H1 (cell line): ENCODE measurements at regions not wholly inside any gene's neighbourhood (a gene's known extent, or its start where the extent isn't known, plus 50 kb on each side); places are given as distances from the start of the nearest gene placed in this dataset.

Source experiments
- CTCF ChIA-PET: fragments of 300-600 bp; sonication (Branson Sonifier 250); formaldehyde crosslinking; loops from one replicate; lab custom pipeline; 2021; ENCODE audit not compliant: partially characterized antibody; lab: Charles Lee
- POLR2A ChIA-PET: fragments of 300-600 bp; sonication (Branson Sonifier 250); formaldehyde crosslinking; loops from one replicate; lab custom pipeline; 2021; ENCODE audit warnings: inconsistent platforms; ENCODE audit not compliant: partially characterized antibody; lab: Charles Lee
- DNase-seq, 2 experiments: peaks; one replicate each; pipeline versions ENCODE4 v3.0.0 to v3.0.0-alpha.2; 2010 to 2022; ENCODE audit warnings: low spot score in 2 of 2, low read depth in 1 of 2, mixed read lengths in 1 of 2
- FAIRE-seq: peaks from 2 replicates; lab custom pipeline; 2011; peaks lifted over from hg19 to GRCh38; lab: Jason Lieb, UNC
- H2AFZ ChIP-seq: 2 replicates; pipeline ENCODE4 v1.8.1; 2012; ENCODE audit warnings: low read length, inconsistent platforms
- H2AK5ac ChIP-seq: 2 replicates; pipeline ENCODE4 v1.6.1; 2013; ENCODE audit warnings: low read depth, low read length
- H2BK120ac ChIP-seq: replicated peaks from 2 replicates; pipeline ENCODE3; 2013; ENCODE audit warnings: low read depth, low read length, inconsistent platforms
- H2BK12ac ChIP-seq: 2 replicates; pipeline ENCODE4 v1.6.1; 2013; ENCODE audit warnings: low read depth, low read length
- H2BK15ac ChIP-seq: 2 replicates; pipeline ENCODE4 v1.6.1; 2013; ENCODE audit warnings: low read length
- H2BK20ac ChIP-seq: 2 replicates; pipeline ENCODE4 v1.6.1; 2013; ENCODE audit warnings: low read length
- H2BK5ac ChIP-seq: 2 replicates; pipeline ENCODE4 v1.6.1; 2013; ENCODE audit warnings: low read depth, low read length
- H3K14ac ChIP-seq: 2 replicates; pipeline ENCODE4 v1.6.1; 2013; ENCODE audit warnings: inconsistent platforms; ENCODE audit not compliant: insufficient read length
- H3K18ac ChIP-seq: 2 replicates; pipeline ENCODE4 v1.6.1; 2013; ENCODE audit warnings: low read length; ENCODE audit errors: extremely low read depth
- H3K23ac ChIP-seq: 2 replicates; pipeline ENCODE4 v1.6.1; 2013; ENCODE audit warnings: inconsistent platforms; ENCODE audit not compliant: insufficient read length
- H3K23me2 ChIP-seq: 2 replicates; pipeline ENCODE4 v1.6.1; 2013; ENCODE audit warnings: low read depth, low read length
- H3K27ac ChIP-seq: 2 replicates; pipeline ENCODE4 v1.6.1; 2011; ENCODE audit warnings: low read depth, low read length, inconsistent platforms
- H3K27me3 ChIP-seq, 4 experiments: replicated peaks in 1 of 4; 1 replicate in 1 of 4; 2 replicates in 3 of 4; pipeline versions ENCODE4 v1.6.1 to v1.8.1; 2011 to 2013; ENCODE audit warnings: low read length in 3 of 4, mild to moderate bottlenecking in 3 of 4, inconsistent platforms in 2 of 4, mixed read lengths in 2 of 4, moderate library complexity in 1 of 4; ENCODE audit not compliant: control insufficient read depth in 3 of 4, insufficient read depth in 3 of 4; ENCODE audit errors: extremely low read depth in 1 of 4
- H3K36me3 ChIP-seq, 4 experiments: 2 replicates each; pipeline versions ENCODE4 v1.6.1 to v1.8.1; 2011 to 2013; ENCODE audit warnings: mild to moderate bottlenecking in 4 of 4, low read length in 3 of 4, moderate library complexity in 2 of 4, control low read depth in 1 of 4, inconsistent platforms in 1 of 4; ENCODE audit not compliant: insufficient read depth in 4 of 4, control insufficient read depth in 2 of 4
- H3K4ac ChIP-seq: replicated peaks from 2 replicates; pipeline ENCODE3; 2013; ENCODE audit warnings: low read length, low read depth, mixed read lengths, inconsistent platforms; ENCODE audit not compliant: insufficient read length
- H3K4me1 ChIP-seq, 4 experiments: replicated peaks in 1 of 4; 1 replicate in 1 of 4; 2 replicates in 3 of 4; pipeline versions ENCODE4 v1.6.1 to v1.8.1; 2011 to 2013; ENCODE audit warnings: low read length in 3 of 4, inconsistent platforms in 2 of 4, mixed read lengths in 1 of 4; ENCODE audit not compliant: insufficient read depth in 4 of 4, control insufficient read depth in 3 of 4
- H3K4me2 ChIP-seq, 2 experiments: 2 replicates each; pipeline versions ENCODE4 v1.6.1 to v1.8.1; 2011 to 2013; ENCODE audit warnings: low read depth in 2 of 2, low read length in 2 of 2, control low read depth in 1 of 2, inconsistent platforms in 1 of 2, mild to moderate bottlenecking in 1 of 2; ENCODE audit not compliant: insufficient read depth in 1 of 2
- H3K4me3 ChIP-seq, 4 experiments: fragments of 200-600, 300-600 bp in 1 of 4; sonication (generic), shearing (Covaris generic), sonication (Bioruptor Twin) in 1 of 4; 2 replicates each; pipeline versions ENCODE4 v1.5.1 to v1.8.1; 2011 to 2016; ENCODE audit warnings: low read length in 4 of 4, low read depth in 3 of 4, control low read depth in 2 of 4, inconsistent platforms in 2 of 4, mild to moderate bottlenecking in 2 of 4, mixed read lengths in 1 of 4, moderate library complexity in 1 of 4; ENCODE audit not compliant: insufficient read depth in 2 of 4; ENCODE audit errors: extremely low read depth in 1 of 4
- H3K56ac ChIP-seq: replicated peaks from 2 replicates; pipeline ENCODE3; 2013; ENCODE audit warnings: low read depth, mild to moderate bottlenecking, mixed read lengths, low read length, inconsistent platforms; ENCODE audit not compliant: insufficient read length
- H3K79me1 ChIP-seq: 2 replicates; pipeline ENCODE4 v1.6.1; 2013; ENCODE audit warnings: low read depth, low read length, control low read depth
- H3K79me2 ChIP-seq, 2 experiments: 2 replicates each; pipeline versions ENCODE4 v1.6.1 to v1.8.1; 2012 to 2013; ENCODE audit warnings: low read length in 2 of 2, mild to moderate bottlenecking in 2 of 2, inconsistent platforms in 1 of 2; ENCODE audit not compliant: insufficient read depth in 2 of 2, control insufficient read depth in 1 of 2
- H3K9ac ChIP-seq, 4 experiments: replicated peaks in 1 of 4; 1 replicate in 1 of 4; 2 replicates in 3 of 4; pipeline versions ENCODE4 v1.6.1 to v1.8.1; 2011 to 2013; ENCODE audit warnings: low read depth in 3 of 4, low read length in 3 of 4, control low read depth in 2 of 4, mild to moderate bottlenecking in 2 of 4, moderate library complexity in 2 of 4, inconsistent platforms in 1 of 4; ENCODE audit errors: extremely low read depth in 1 of 4
- H3K9me3 ChIP-seq, 2 experiments: 2 replicates each; pipeline versions ENCODE4 v1.6.1 to v1.8.1; 2012 to 2013; ENCODE audit warnings: mild to moderate bottlenecking in 2 of 2, moderate library complexity in 2 of 2, control low read depth in 1 of 2, inconsistent platforms in 1 of 2, low read depth in 1 of 2, low read length in 1 of 2, mixed read lengths in 1 of 2; ENCODE audit not compliant: insufficient read depth in 2 of 2
- H4K20me1 ChIP-seq, 2 experiments: replicated peaks in 1 of 2; 2 replicates each; pipeline versions ENCODE3 to v1.8.1; 2011 to 2013; ENCODE audit warnings: inconsistent platforms in 2 of 2, low read length in 2 of 2, mild to moderate bottlenecking in 1 of 2; ENCODE audit not compliant: insufficient read depth in 2 of 2, control insufficient read depth in 1 of 2
- H4K5ac ChIP-seq: 2 replicates; pipeline ENCODE4 v1.6.1; 2013; ENCODE audit warnings: low read length, low read depth, mixed read lengths, inconsistent platforms; ENCODE audit not compliant: insufficient read length
- H4K8ac ChIP-seq: 2 replicates; pipeline ENCODE4 v1.8.0; 2013; ENCODE audit warnings: mild to moderate bottlenecking, moderate library complexity, low read length, inconsistent platforms; ENCODE audit not compliant: insufficient read depth; ENCODE audit errors: extremely low read depth
- H4K91ac ChIP-seq: replicated peaks from 2 replicates; pipeline ENCODE3; 2013; ENCODE audit warnings: low read length, mixed read lengths, inconsistent platforms; ENCODE audit not compliant: insufficient read length
- BACH1 ChIP-seq: IDR thresholded peaks from 2 replicates; pipeline ENCODE4 v1.6.1; 2012; ENCODE audit warnings: low read length, improper control_type of control experiment
- SP1 ChIP-seq: IDR thresholded peaks from 2 replicates; pipeline ENCODE4 v1.6.1; 2011; ENCODE audit warnings: low read depth, low read length
- WGBS, 2 experiments: shearing (Covaris generic) in 1 of 2; methylation state at CpG; one replicate each; pipeline versions ENCODE4 v1.1.6 to v1.1.7; 2013 to 2015; ENCODE audit warnings: low lambda C conversion rate in 2 of 2, mixed read lengths in 2 of 2, inconsistent platforms in 1 of 2, low coverage in 1 of 2, missing lambda C conversion rate in 1 of 2; ENCODE audit not compliant: insufficient replicate concordance in 2 of 2, insufficient coverage in 1 of 2, insufficient read length in 1 of 2; ENCODE audit errors: extremely low coverage in 1 of 2, missing lambda C conversion rate in 1 of 2; 5-methylcytosine and 5-hydroxymethylcytosine counted together
- TF ChIP-seq, protein P1 (sequence below): IDR thresholded peaks from 2 replicates; pipeline ENCODE4 v1.6.1; 2012; ENCODE audit warnings: low read length, inconsistent platforms

DNA sequence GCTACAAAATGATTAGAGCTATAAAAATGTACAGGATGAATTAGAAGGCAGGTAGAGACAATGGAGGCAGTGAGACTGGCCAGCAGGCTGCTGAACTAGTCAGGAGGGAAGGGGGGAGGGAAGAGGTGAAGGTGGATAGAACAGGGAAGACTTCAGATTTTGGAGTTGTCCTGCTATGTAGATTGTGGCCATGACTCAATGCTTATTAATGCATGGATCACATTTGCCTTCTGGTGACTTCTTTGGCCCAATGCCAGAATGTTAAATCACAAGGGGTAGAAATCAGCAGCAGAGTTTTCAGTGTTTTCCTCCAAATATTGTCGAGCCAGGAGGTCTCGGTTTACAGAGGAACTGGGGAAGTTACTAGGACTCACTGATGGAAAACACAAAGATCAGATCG lies 346.6 kb downstream of the AASDHPPT start:
- Histone ChIP-seq H3K14ac (no peak overlapping the region), H3K79me2 (no peaks in the 10 kb centered on the region), H3K4me1 (peaks cover 0 to 3% (median 0%) of the 10 kb centered on the region in 4 experiments; a peak in 1 of 7 replicates), H3K23me2 (no peaks in the 10 kb centered on the region), H4K5ac (no peak overlapping the region), H3K9ac (no peak overlapping the region), H3K4ac (no peak overlapping the region), H3K4me3 (no peak overlapping the region), H3K9me3 (no peaks in the 10 kb centered on the region), H2BK120ac (no peak overlapping the region), H3K79me1 (no peaks in the 10 kb centered on the region), H3K27ac (no peak overlapping the region), H3K56ac (no peak overlapping the region), H4K8ac (no peak overlapping the region), H3K23ac (no peak overlapping the region), H3K4me2 (no peak overlapping the region), H2BK15ac (no peak overlapping the region), H3K27me3 (no peaks in the 10 kb centered on the region), H4K20me1 (no peaks in the 10 kb centered on the region), H3K36me3 (no peaks in the 10 kb centered on the region), H3K18ac (no peak overlapping the region), H2BK12ac (no peak overlapping the region), H2AK5ac (no peak overlapping the region), H2BK20ac (no peak overlapping the region), H2AFZ (peak overlapping the region; percentile 80; the same call in 1 of the 2 replicates), H4K91ac (no peak overlapping the region), H2BK5ac (no peak overlapping the region)
- WGBS, 2 experiments, result 98% methylated on average over 3 of the region's 3 CpGs; no CpG with 5 or more reads in 1 of the 2 experiments
- FAIRE-seq, result no peak
- POLR2A ChIA-PET, result no interaction called here
- CTCF ChIA-PET, result interaction anchor here (0.9 to 3.5 kb wide), 2 partner anchors 8 to 39 kb away, joined by 4 to 13 read pairs; no protein-coding TSS in a partner anchor
- TF ChIP-seq, protein P1, sequence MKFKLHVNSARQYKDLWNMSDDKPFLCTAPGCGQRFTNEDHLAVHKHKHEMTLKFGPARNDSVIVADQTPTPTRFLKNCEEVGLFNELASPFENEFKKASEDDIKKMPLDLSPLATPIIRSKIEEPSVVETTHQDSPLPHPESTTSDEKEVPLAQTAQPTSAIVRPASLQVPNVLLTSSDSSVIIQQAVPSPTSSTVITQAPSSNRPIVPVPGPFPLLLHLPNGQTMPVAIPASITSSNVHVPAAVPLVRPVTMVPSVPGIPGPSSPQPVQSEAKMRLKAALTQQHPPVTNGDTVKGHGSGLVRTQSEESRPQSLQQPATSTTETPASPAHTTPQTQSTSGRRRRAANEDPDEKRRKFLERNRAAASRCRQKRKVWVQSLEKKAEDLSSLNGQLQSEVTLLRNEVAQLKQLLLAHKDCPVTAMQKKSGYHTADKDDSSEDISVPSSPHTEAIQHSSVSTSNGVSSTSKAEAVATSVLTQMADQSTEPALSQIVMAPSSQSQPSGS, result no peak
- TF ChIP-seq BACH1, result no peak
- no peak for TF ChIP-seq SP1
- DNase-seq, result no peak
